Fibroblast of skin of right biceps (primary cell): ENCODE measurements at regions not wholly inside any gene's neighbourhood (a gene's known extent, or its start where the extent isn't known, plus 50 kb on each side); places are given as distances from the start of the nearest gene placed in this dataset.

Source experiments
- DNase-seq: peaks from one replicate; pipeline ENCODE4 v3.0.0-alpha.2; 2013

DNA sequence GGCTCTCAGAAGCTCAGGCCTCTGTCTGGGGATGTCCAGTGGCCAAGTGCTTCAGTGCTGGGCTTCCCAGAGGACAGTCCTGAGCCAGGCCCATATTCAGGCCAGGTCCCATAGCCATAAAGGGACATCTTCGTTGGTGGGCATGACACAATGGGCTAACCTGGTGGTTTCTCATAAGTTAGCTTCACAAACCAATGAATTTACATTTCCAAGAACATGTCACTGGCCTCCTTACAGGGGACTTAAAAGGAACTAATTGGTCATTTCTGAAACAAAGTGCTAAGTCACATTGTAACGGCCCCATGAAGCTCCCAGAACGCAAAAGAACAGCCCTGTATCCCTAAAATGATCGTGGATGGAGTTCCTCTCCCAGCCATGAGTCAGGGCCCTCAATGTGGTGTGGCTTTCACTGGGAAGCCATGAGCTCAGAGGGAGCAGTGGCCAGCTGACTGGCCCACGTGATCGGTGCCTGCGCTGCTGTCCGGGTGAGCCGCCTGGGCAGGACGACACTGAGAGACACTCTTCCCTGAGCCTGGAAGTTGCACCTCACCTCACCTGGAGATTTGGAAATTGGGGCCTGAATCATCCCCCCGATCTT is 163.7 kb upstream of the APCDD1 start:
- no peak for DNase-seq

DNA sequence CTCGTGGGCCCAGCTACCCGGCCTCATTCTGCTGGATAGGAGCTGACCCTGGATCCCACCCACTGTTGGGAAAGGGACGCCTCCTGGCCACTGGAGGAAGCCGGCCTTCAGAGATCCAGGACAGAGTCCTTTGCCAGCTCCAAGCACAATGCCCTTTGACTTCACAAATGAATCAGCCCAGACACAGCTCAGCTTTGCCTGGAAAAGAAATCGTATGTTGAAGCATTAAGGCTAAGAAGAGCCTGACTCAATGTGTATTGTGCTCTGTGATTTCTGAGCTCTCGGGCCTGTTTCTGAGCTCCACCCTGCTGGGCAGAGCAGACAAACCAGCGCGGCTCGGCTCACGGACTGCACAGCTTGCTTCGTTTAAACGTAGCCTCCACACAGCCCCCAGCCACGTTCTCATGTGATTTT is 162.9 kb upstream of the APCDD1 start:
- DNase-seq: no peak

DNA sequence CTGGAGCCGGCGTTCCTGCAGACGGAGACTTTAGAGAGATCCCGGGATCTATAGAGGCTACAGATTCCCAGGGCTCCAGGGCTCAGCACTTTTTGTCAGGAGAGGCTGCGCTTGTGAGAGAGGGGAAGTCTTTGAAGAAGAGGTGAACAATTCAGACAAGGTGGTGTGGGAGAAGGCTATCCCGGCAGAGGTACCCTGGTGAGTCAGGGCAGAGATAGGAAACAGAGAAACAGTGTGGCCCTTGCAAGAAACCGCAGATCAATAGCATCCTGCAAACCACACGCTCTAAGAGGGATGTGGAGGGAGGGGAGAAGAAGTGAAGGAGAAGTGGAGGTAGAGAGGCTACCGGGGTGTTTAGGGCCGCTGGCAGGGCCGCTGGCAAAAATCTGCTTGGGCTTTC is 160.5 kb upstream of the APCDD1 start:
- DNase-seq: no peak

DNA sequence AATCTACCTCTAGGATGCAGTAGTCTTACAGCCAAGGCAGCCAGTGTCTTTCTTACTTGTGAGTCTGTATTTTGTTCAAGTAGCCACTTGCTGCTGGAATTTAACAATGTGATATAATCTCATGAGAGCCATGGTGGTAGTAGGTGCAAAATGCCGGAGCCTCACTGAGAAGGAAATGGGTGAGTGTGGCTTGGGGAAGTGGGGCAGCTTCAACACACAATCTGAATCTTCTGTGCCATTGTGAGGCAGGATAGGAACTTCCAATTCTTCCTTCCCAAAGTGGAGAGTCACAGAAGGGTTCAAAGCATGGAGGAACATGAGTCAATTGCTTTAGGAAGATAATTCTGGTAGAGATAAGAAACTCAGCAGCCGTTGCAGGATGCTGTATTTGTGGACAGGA is 158.7 kb upstream of the APCDD1 start:
- no peak for DNase-seq

DNA sequence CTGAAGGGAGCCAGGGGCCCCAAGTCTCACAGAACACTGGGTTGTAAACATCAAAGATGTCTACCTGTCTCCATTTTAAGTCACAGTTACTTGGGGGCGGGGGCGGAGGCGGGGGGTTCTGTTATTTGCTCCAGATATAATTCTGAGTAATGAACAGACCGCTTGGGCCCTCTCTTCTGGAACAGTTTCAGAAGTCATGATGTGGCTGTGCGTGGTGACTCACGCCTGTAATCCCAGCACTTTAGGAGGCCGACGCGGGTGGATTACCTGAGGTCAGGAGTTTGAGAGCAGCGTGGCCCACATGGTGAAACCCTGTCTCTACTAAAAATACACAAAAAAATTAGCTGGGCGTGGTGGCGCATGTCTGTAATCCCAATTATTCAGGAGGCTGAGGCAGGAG is 157.9 kb upstream of the APCDD1 start:
- DNase-seq: peak; percentile 53

DNA sequence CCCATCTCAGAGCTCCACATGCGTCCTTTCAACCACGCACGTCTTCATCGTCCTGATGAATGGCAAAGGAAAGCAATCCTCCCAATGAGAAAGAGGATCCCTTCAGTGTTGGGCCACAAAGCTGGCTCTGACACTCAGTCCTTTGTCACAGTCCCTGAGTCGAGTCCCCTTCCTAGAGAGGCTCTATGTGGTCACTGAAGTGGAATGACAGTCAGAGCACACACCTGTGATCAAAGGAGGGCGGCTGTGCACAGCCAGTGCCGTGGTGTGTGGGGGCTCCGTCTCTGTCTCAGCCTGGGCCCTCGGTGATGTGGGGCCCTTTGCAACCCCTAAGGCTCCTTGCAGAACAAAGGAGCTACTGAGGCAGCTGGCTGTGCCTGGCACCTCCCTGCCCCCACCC is 157.3 kb upstream of the APCDD1 start:
- DNase-seq: no peak

DNA sequence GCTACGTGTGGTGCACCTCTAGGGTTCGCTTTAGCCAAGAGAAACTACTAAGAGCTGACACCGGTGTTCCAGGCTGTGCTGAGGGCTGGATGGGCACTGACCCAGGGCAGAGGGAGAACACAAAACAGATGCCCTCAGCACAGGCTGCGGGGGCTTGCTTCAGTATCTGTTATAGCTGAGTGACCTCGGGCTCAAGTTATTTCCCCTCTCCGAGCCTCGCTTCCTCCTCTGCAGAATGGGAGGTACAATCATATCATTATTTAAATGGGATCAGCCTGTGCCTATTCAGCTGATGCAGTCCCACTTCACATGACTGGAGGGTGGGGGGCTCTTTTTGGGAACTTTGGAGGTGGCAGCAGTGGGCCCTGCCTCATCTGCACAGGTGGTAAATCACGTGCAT is 156.1 kb upstream of the APCDD1 start:
- DNase-seq: no peak

DNA sequence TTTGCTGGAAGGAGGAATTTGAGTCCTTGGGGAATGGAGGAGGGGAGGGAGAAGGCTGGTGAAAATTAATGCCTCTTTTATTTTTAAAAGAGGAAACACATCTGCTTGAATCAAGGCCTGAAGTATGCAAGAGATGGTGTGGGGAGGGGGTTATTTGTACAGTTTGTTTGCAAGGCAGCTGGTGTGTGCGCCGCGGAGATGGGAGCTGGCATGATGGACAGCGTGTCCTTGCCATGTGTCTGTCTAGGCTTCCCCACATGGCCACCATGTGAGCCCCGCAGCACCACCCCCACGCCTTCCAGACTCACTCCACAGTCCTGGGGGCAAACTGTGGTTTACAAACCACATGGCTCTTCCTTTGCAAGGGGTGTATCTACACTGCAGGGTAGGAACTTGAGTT is 154.8 kb upstream of the APCDD1 start:
- peak; percentile 39 for DNase-seq

DNA sequence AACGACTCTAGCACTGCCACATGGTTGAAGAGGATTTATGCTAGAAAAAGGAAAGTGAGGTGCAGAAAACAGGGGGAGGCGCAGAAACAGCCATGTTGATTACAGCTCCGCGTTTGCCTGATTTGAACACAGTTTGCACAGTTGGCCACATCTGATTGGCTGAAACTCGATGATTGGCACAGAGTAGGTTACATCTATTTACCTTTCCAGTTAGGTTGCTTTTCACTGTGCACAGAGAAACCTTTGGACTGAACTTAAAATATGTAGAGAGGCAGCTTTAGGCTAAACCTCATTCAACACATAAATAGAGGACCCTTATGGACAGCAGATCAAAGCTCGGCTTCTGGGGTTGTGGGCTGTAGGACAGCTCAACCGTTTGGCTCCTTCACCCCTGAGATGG is 153.7 kb upstream of the APCDD1 start:
- DNase-seq: no peak

DNA sequence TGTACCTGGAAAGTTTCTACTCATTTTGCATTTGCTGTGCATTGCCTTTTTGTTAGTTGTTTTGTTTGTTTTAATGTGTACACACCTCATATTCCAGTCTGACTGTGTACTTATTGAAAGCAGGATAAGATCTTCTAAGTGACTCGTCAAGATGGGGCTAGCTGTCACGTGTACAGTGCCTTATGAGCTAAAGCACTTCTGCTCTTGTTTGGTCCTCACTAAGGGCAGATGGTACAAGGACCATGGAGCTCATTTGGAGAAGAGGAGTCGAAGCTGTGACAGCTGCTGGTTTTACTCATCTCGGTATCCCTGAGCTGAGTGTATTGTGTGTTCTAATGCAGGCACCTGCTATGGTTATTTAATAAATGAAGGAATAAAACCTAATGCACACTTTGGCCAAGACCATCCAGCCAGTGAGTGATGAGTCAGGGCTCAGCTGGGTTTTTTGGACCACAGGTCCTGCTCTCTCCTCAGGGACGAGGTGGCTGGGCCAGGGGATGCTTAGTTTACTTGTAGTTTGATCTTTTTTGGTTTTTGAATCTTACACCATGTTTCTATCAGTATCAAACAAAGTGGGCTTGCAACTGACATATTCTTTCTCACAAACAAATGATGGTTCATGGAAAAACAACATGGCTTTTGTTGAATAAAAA is 152.5 kb upstream of the APCDD1 start:
- DNase-seq: no peak

DNA sequence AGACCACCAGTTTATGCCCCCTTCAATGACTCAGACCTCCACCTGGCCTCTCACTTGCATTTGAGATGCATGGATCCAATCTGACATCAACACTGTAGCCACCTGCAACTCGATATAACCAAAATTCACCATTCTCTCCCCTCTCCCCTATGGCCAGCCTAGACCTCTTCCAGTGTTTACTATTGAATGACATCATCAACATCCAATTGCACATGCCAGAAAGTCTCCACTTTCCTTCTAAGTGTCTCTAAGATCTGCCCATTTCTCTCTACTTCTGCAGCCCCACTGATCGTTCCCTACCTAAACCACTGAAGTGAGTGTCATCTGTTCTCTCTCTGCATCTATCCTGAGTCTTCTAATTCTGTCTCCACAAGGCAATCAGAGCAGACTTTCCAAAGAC is 151.3 kb upstream of the APCDD1 start:
- no peak for DNase-seq

DNA sequence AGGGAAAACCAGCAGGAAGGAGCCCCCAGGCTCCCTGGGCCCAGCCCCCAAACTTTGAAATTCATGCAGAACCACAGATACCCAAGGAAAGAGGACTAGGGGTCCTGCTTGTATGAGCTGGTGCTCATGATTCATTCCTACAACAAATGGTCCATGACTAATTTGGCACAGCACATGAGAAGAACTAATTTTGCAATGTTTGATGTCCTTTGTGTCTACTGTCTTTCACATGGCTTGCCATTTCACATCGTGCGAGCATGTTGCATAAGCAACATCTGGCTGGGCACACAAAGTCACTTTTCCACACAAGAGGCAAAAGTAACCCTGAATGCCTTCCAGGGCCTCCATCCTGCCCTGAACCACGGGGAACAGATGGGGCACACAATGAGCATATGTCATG is 149.6 kb upstream of the APCDD1 start:
- DNase-seq: peak; percentile 92

DNA sequence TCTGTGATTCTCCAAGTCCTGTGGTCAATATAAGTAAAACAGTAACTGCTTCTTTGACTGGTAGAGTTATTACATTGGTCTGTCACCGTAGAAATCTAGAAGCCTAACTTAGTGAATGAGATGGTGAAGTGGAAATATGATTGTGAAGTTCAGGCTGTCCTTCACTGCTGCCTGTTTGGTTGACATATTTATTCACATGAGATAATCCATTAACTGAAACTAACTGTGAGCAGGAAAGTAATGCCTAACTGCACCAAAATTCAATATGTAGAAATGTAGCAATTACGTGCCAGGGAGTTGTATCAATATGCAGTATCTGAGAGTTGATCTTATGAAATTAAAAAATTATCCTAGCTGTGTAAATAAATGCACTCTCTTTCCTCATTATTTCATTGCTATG is 147.7 kb upstream of the APCDD1 start:
- no peak for DNase-seq

DNA sequence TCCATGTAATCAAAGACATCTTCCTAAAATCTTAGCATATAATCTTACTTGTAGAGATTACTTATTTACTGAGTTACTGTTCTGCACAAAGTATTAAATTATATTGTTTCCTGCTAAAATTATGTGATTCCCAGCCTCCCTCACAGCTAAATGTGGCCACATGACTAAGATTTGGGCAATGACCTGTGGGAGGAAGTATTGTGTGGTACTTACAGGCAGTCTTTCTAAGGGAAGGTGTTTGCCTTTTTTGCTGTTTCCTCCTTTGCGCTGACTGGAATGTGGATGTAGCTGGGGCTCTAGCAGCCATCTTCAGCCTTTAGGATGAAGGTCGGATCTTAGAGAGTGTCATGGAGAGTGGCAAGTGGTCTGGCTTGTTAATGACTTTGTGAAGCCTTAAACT is 146.3 kb upstream of the APCDD1 start:
- no peak for DNase-seq

DNA sequence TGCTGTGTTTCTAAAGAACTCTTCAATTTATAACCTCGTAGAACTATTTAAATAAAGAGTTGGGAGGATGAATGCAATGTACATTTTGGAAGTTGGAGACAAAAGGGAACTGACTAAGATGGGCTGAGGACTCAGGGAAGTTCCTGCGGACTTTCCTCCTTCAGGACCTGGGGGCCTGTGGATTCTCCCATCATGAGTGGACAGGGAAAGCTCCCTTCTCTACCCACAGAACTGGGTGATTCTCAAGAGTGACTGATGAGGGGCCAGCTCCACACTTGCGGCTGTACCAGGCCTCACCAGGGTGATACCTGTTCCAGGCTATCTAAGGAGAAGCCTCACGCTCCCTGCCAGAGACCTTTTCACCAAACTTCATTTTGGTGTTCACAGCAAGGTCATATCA is 143.8 kb upstream of the APCDD1 start:
- DNase-seq: no peak

DNA sequence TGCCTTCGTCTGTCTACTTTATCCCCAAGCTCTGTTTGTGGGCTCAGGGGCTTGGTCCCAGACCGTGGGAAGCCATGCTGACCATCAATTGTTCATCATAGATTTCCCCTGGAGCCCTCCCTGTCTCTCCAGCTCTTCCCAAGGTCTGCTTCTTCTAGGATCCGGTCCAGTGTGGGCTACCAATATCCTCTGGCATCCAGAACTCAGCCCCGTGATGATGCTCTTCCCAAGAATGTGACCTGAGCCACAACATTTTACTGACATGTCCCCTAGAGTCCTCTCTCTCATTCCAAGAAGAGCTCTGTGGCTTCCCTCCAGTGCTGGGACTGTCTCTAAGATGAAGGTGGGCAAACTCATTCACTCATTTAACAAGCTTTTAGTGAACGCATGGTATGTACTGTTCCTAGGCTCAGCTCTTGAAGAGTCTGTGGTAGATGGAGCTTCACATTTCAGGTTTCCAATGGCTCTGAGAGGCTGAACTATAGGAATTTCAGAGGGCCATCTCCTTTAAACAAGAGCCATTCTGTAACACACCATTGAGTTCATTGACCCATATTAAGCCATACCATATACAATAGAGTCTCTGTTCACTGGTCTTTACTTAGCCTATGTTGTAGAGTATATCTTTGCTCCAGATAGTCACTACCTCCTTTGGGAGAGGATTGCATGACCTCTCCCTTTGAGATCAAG is 142.0 kb upstream of the APCDD1 start:
- DNase-seq: peak; percentile 67

DNA sequence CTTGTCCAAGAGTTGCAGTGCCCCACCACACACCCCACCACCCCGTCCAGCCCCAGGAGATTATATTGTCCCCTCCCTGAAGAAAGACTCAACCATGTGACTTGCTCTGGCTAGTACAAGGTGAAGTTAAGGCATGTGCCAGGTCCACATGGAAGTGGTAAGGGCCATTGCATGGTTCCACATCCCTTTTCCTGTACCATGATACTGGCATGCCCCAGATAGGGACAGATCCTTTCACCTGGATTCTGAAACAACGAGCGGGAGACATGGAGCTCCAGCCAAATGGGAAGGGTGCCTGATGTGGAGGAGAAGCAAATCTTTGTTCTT is 141.5 kb upstream of the APCDD1 start:
- no peak for DNase-seq

DNA sequence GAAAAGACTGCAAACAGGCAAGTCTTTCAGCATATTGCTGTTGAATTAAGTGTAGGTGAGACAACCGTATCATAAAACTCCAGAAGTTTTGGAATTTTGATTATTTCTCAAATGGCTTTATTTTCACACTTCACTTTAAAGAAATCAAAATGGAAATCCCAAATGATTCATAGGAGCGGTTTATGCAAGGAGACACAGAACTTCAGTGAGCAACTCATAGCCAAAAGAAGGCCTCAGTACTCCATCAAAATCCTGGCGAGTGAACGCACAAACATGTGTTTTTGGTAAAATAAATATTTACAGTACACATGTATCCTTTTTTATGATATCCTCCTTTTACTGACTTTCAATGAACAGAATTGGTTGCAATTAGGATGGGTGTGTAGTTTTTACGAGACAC is 140.4 kb upstream of the APCDD1 start:
- no peak for DNase-seq

DNA sequence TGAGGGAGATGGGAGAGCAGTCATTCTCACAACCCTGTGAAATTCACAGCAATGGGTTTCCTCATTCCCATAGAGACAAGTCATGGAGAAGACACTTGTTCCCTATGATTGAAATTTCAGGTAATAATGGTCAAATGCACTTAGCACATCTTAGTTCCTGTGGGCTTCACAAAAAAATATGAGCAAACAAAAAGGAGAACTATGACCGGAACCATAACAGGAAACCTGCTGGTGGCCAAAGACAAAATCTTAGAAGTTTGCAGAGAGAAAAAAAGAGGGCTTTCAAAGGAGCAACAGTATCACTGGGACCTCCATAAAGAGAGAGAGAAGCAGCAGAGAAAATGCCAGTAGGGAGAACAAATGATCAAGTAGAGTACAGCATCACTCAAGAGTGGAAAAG is 138.9 kb upstream of the APCDD1 start:
- no peak for DNase-seq

DNA sequence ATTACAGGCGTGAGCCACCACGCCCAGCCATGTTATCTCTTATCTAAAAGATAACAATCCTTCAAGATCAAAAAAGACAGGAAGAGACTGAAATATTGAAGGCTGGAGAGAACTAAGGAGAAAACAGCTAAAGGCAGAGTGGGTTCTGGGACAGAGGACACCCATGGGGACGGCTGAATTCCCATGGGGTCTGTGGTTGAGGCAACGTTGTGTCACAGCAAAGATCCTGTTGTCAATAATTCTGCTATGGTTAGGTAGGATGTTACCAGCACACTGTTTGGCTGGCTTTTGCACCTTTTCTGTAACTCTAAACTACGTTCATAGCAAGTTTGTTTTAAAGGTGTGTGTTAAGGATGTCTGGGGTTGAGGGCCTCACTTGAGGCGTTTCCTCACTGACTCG is 137.7 kb upstream of the APCDD1 start:
- DNase-seq: no peak

DNA sequence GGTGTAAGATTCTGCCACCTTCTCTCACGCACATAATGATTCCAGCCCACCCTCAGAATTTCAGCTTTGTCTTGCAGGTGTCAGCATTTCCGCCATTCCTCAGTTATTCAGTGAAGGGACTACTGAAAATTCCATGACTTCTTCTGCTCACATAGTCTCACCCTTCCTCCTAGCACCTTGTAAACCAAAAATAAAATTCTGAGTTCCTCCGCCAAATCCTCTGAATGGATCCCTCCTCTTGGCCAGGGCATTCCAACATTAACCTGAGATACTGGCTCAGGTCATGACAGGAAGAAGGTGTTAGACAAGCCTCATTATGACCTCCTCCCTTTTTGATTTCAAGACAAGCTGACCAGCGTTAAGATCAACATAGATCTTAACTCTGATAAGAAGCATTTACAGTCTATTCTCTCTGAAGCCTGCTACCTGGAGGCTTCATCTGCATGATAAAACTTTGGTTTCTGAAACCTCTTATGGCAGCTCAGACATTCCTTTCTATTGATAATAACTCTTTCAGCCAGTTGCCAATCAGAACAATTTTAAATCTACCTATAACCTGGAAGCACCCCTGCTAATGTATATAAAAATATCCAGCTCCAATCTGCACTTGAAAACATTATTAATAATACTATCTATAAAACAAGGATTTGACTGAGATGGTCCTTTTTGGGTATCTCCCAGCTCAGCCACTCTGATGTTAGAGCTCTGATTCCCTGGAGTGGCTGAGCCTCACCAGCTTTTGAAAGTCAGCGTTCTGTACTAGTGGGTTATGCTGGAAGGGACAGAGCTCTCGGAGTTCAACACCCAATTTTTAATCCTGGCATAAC is 136.4 kb upstream of the APCDD1 start:
- no peak for DNase-seq

DNA sequence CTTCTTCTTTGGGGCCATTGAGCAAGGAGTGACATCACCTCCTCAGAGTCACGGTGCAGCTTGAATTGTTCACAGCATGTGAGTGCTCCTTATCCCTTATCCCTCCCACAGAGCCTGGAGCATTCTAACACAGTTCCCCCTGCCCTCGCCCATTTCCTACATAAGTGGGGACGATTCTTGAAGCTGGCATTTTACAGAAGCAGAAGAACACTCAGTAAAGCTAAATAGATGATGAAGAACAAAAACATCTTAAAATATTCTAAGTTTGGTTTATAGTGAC is 135.8 kb upstream of the APCDD1 start:
- DNase-seq: no peak

DNA sequence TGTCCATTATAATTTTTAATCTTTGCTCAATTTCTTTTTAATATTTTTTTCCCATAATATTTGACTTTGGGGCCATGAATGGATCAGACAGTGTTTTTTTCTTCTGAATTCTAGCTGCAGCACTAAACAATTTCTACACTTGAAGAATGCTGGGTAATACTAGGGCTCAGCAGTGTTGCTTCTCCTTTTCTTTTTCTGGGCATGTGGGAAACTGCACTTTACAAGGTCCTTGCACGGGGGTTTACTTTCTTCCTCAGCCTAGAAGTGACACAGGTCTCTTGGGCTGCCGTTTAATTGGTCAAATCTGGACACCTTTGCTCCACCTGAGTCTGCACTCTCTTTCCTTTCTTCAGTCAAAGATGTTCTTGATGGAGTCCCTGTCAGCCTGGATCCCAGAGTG is 135.4 kb upstream of the APCDD1 start:
- no peak for DNase-seq

DNA sequence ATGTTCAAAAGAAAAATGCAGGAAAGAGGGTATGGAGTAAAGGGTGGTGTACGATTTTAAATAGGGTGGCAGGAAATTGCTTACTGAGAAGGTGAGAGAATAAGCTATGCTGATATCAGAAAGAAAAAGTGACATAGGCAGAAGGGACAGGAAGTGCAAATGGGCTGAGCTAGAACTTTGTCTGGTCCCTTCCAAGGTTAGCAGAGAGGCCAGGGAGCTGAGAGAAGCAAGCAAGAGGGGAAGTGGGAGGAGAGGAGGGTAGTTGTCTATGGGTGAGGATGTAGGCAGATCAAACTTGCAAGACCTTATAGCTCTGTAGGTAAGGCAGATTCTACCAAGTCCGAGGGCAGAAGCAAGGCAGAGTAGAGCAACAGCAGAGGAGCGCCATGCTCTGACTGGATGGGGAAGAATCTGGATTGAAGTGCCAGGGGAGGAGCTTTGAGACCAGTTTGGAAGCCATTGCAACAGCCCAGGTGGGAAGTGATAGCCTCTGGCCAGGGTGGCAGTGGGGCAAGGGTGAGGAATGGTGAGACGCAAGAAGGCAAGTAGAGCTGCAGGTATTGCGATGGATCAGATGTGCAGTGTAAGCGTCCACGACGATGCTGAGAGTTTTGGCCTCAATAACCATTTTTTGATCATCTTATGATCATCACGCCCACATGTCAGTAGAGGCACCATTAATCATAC is 134.4 kb upstream of the APCDD1 start:
- DNase-seq: no peak
